Fibroblast of lung (primary cell): ENCODE measurements at regions not wholly inside any gene's neighbourhood (a gene's known extent, or its start where the extent isn't known, plus 50 kb on each side); places are given as distances from the start of the nearest gene placed in this dataset.

Experiments
- CTCF ChIP-seq, 2 donors: IDR thresholded peaks in 1 of 2; conservative IDR thresholded peaks in 1 of 2; 1 replicate in 1 of 2; 2 replicates in 1 of 2; pipeline ENCODE4 v1.5.1; 2011 to 2012; ENCODE audit warnings: low read length in 2 of 2, control low read depth in 1 of 2, inconsistent platforms in 1 of 2, low read depth in 1 of 2, mild to moderate bottlenecking in 1 of 2
- EZH2 ChIP-seq: IDR thresholded peaks from 2 replicates; pipeline ENCODE4 v1.5.1; 2012; ENCODE audit warnings: low read length, control low read depth, mild to moderate bottlenecking; ENCODE audit errors: missing control alignments

GRCh38 chr13:62502588-62502987, 1086.9 kb upstream of the PCDH20 start:
- TF ChIP-seq CTCF (conservative IDR thresholded peaks at IDR 0.05 in 1 of 2, IDR thresholded peaks at IDR 0.05 in 1 of 2; ENCODE audit: low read depth in 1 of 2, low read length in 2 of 2): no peak
- TF ChIP-seq EZH2: no peak
